ENCODE measurements at regions not wholly inside any gene's neighbourhood (a gene's known extent, or its start where the extent isn't known, plus 50 kb on each side); places are given as distances from the start of the nearest gene placed in this dataset.
"Not testable (repeated sequence)": the region's sequence is repeated elsewhere in the genome, so short reads cannot be mapped to it uniquely, and the experiment has no call there.

DNA sequence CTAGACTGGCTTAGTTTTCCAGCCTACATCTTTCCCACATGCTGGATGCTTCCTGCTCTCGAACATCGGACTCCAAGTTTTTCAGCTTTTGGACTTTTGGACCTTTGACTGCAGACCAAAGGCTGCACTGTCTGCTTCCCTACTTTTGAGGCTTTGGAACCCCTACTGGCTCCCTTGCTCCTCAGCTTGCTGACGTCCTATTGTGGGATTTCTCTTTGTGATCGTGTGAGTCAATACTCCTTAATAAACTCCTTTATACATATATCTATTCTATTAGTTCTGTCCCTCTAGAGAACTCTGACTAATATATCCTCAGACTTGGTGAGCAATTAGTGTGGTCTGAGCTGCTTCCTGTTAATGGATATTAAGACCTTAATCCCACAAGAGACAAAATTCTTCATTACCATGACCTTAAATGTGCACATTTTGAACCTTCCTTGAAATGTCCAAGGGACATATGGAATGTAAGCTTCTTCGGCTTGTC lies 752.9 kb downstream of the CDH18 start:
- Mint-ChIP-seq H3K9me3 (peaks cover 5% of the 10 kb centered on the region), H3K4me1 (no peaks in the 10 kb centered on the region), H3K27ac (no peak overlapping the region), H3K4me3 (no peak overlapping the region), H3K36me3 (ENCODE audit: low read depth) (no peaks in the 10 kb centered on the region), H3K27me3 (no peaks in the 10 kb centered on the region)
- no peak for ATAC-seq (replicated peaks)

DNA sequence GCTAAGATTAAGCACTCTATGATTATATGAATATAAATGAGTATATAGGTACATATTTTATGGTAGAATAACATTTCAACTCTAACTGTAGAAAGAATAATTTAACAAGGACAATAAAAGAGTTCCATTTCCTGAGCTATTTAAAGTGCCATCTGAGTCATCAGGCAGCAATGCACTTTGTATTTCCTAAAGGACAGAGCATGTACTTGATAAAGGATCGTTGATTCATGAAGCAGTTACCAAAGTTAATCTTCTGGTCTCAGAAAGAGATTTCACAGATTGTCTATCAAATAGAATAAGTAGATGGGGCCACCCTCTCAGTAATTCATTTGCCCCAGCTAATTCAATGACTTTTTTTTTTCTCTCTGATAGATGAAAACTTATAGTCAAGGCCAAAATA lies 747.8 kb downstream of the CDH18 start:
- H3K27me3 Mint-ChIP-seq, result no peaks in the 10 kb centered on the region
- H3K36me3 Mint-ChIP-seq (ENCODE audit: low read depth), result no peaks in the 10 kb centered on the region
- H3K27ac Mint-ChIP-seq, result no peak overlapping the region
- no peak overlapping the region for H3K4me3 Mint-ChIP-seq
- H3K9me3 Mint-ChIP-seq, result peaks cover 5% of the 10 kb centered on the region
- H3K4me1 Mint-ChIP-seq, result no peaks in the 10 kb centered on the region
- ATAC-seq (replicated peaks), result no peak

DNA sequence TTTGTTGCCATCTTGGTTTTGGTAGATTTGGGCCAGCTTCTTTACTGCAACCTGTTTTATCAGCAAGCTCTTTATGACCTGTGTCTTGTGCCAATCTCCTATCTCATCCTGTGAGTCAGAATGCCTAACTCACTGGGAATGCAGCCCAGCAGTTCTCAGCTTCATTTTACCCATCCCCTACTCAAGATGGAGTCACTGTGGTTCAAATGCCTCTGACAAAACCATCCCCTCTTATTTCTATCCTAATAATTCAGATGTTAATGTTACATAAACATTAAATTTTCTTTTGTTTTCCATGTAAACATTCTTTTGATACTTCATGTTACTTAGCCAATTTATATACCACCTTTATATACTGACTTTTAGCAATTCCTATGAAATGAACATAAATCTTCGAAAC lies 746.3 kb downstream of the CDH18 start:
- Mint-ChIP-seq H3K36me3 (ENCODE audit: low read depth) (no peaks in the 10 kb centered on the region), H3K4me1 (no peaks in the 10 kb centered on the region), H3K27ac (no peak overlapping the region), H3K27me3 (no peaks in the 10 kb centered on the region), H3K4me3 (no peak overlapping the region), H3K9me3 (peaks cover 10% of the 10 kb centered on the region)
- no peak for ATAC-seq (replicated peaks)

DNA sequence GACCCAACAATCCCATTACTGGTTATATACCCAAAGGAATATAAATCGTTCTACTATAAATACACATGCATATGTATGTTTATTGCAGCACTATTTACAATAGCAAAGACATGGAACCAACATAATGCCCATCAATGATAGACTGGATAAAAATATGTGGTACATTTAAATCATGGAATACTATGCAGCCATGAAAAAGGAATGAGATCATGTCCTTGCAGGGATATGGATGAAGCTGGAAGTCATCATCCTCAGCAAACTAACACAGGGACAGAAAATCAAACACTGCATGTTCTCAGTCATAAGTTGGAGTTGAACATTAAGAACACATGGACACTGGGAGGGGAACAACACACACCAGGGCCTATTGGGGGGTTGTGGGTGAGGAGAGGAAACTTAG lies 741.8 kb downstream of the CDH18 start:
- ATAC-seq (replicated peaks); H3K9me3 Mint-ChIP-seq: not testable (repeated sequence)

DNA sequence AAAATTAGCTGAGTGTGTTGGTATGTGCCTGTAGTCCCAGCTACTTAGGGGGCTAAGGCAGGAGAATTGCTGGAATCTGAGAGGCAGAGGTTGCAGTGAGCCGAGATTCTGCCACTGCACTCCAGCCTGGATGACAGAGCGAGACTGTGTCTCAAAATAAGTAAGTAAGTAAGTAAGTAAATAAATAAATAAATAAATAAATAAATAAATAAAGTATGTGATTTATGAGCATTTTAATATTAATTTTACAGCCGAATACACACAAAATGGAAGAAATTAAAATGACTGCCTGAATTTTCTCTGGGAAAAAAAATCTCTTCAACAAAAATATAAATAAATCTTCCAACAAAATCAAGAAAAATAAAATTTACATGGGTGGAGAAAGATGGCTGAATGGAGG lies 740.7 kb downstream of the CDH18 start:
- no peak overlapping the region for H3K4me3 Mint-ChIP-seq
- H3K9me3 Mint-ChIP-seq, result peaks cover 5% of the 10 kb centered on the region
- H3K27me3 Mint-ChIP-seq, result no peaks in the 10 kb centered on the region
- H3K36me3 Mint-ChIP-seq (ENCODE audit: low read depth), result no peaks in the 10 kb centered on the region
- ATAC-seq (replicated peaks), result no peak
- H3K4me1 Mint-ChIP-seq, result no peaks in the 10 kb centered on the region
- no peak overlapping the region for H3K27ac Mint-ChIP-seq

More for the DNA sequence above, 741.8 kb downstream of the CDH18 start:
- not testable (repeated sequence) for H3K4me1 Mint-ChIP-seq; H3K27ac Mint-ChIP-seq; H3K27me3 Mint-ChIP-seq; H3K36me3 Mint-ChIP-seq (ENCODE audit: low read depth); H3K4me3 Mint-ChIP-seq

DNA sequence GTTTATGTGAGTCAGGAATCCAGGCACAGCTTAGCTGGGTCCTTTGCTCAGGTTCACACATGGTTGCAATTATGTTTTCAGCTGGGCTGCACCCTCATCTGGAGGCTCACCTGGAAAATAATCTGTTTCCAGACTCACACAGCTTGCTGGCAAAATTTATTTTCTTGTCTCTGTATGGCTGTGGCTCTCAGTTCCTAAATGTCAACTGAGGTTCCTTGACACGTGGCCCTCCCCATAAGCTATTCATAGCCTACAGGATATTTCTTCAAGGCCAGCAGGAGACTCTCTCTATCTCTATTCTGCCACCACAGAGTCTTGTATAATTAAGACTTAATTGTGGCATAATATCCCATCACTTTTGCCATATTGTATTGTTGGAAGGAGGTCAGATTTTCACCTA lies 732.0 kb downstream of the CDH18 start:
- no peaks in the 10 kb centered on the region for H3K4me1 Mint-ChIP-seq
- ATAC-seq (replicated peaks), result no peak
- no peak overlapping the region for H3K27ac Mint-ChIP-seq
- H3K36me3 Mint-ChIP-seq (ENCODE audit: low read depth), result no peaks in the 10 kb centered on the region
- no peaks in the 10 kb centered on the region for H3K27me3 Mint-ChIP-seq
- no peak overlapping the region for H3K4me3 Mint-ChIP-seq
- peaks cover 18% of the 10 kb centered on the region for H3K9me3 Mint-ChIP-seq

DNA sequence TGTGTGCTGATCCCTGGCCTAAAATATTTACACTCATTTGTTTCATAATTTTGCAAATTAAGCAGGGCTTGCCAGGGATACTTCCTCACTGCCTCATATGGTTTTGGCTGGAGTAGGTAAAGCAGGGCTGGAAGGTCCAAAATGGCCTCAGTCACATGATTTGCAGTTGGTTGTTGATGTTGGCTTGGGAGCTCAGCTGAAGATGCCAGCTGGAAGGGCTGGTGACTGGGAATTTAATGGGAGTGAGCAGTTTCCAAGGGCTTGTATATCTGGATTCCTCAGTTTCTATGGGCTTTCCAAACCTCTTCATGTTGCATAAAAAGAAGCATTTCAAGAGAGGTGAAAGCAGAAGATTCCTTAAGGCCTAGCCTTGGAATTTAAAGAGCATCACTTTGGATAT lies 729.3 kb downstream of the CDH18 start:
- H3K27me3 Mint-ChIP-seq, result no peaks in the 10 kb centered on the region
- no peaks in the 10 kb centered on the region for H3K36me3 Mint-ChIP-seq (ENCODE audit: low read depth)
- H3K4me3 Mint-ChIP-seq, result no peak overlapping the region
- H3K9me3 Mint-ChIP-seq, result peaks cover 17% of the 10 kb centered on the region
- H3K27ac Mint-ChIP-seq, result no peak overlapping the region
- no peaks in the 10 kb centered on the region for H3K4me1 Mint-ChIP-seq
- ATAC-seq (replicated peaks), result no peak

DNA sequence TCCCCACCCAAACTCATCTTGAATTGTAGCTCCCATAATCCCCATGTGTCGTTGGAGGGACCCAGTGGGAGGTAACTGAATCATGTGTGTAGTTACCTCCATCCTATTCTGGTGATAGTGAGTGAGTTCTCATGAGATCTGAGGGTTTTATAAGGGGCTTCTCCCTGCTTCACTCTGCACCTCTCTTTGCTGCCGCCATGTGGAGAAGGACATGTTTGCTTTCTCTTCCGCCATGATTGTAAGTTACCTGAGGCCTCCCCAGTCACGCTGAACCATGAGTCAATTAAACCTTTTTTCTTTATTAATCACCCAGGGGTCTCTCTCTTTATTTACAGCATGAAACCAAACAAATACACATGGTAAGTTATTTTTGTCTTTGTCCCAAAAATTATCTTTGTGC lies 726.1 kb downstream of the CDH18 start:
- Mint-ChIP-seq H3K4me3 (no peak overlapping the region), H3K27me3 (no peaks in the 10 kb centered on the region)

DNA sequence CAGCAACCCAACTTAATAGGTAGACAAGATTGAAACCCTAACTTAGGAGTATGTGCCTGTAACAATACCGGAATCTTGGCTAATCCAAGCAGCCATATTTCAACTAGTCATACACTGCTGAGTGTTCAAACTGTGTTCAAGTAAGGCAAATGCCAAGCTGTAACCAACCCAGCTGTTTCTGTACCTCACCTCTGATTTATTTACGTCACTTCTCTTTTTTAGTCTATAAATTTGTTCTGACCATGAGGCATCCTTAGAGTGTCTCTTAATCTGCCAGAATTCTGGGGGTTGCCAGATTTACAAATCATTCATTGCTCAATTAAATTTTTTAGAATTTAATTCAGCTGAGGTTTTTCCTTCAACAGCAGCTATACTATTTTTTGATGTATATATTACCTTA lies 723.2 kb downstream of the CDH18 start:
- no peaks in the 10 kb centered on the region for H3K36me3 Mint-ChIP-seq (ENCODE audit: low read depth)
- ATAC-seq (replicated peaks), result no peak
- H3K9me3 Mint-ChIP-seq, result peaks cover 16% of the 10 kb centered on the region
- no peak overlapping the region for H3K4me3 Mint-ChIP-seq
- H3K27ac Mint-ChIP-seq, result no peak overlapping the region
- no peaks in the 10 kb centered on the region for H3K27me3 Mint-ChIP-seq
- H3K4me1 Mint-ChIP-seq, result no peaks in the 10 kb centered on the region

More for the DNA sequence above, 726.1 kb downstream of the CDH18 start:
- Mint-ChIP-seq H3K9me3 (peaks cover 17% of the 10 kb centered on the region), H3K27ac (no peak overlapping the region), H3K4me1 (no peaks in the 10 kb centered on the region), H3K36me3 (ENCODE audit: low read depth) (no peaks in the 10 kb centered on the region)
- no peak for ATAC-seq (replicated peaks)

DNA sequence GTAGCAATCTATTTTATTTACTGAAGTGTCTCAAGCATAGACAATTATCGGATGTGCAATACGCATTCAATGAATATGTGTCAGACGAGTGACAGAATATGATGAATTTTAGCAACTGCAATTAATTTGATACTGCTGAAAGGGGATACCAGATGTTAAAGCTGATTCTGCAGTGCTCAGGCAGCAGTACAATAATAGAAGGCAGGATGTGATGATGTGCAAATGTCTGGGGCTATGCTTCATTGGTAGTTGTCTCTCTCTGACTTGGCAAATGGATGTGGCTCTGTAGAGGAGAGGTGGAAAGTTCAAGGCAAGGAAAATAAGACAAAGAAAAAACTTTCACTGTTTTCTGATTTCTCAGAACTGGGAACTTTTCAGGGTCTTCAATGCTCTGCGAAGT lies 721.2 kb downstream of the CDH18 start:
- no peak overlapping the region for H3K27ac Mint-ChIP-seq
- H3K9me3 Mint-ChIP-seq, result peaks cover 10% of the 10 kb centered on the region
- ATAC-seq (replicated peaks), result no peak
- H3K4me3 Mint-ChIP-seq, result no peak overlapping the region
- H3K36me3 Mint-ChIP-seq (ENCODE audit: low read depth), result no peaks in the 10 kb centered on the region
- no peaks in the 10 kb centered on the region for H3K4me1 Mint-ChIP-seq
- H3K27me3 Mint-ChIP-seq, result no peaks in the 10 kb centered on the region

DNA sequence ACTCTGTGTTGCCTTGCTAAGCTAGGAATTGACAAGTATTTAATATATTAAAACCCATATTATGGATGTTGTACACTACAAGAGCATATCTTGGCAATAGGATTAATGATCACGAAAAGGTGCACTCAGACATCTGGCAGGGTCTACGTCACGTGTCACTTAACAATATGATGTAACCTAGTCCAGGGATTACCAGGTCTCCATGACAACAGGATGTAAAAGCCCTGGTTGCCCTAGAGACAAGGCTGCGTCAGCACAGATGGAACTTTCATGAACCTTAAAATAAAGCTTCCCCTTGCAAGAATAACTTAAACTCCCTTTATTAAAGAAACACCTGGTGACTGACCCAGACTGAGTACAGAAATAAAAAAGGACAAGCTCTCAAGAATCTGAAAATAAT lies 717.8 kb downstream of the CDH18 start:
- H3K36me3 Mint-ChIP-seq (ENCODE audit: low read depth), result no peaks in the 10 kb centered on the region
- H3K4me3 Mint-ChIP-seq, result no peak overlapping the region
- no peaks in the 10 kb centered on the region for H3K4me1 Mint-ChIP-seq
- peaks cover 7% of the 10 kb centered on the region for H3K9me3 Mint-ChIP-seq
- no peak for ATAC-seq (replicated peaks)
- H3K27me3 Mint-ChIP-seq, result no peaks in the 10 kb centered on the region
- no peak overlapping the region for H3K27ac Mint-ChIP-seq

DNA sequence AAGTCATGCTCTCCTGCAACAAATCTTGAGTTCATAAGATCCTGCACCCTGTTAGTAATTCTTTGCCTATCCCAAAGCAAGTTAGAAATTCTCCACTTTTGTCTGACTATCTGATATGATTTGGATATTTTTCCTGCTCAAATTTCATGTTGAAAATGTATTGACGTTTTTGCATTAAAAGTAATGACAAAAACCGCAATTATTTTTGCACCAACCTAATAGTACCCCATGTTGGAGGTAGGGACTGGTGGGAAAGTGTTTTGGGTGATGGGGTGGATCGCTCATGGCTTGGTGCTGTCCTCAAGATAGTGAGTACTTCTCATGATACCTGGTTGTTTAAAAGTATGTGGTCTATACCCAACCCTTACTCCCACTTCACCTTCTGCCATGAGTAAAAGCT lies 713.4 kb downstream of the CDH18 start:
- Mint-ChIP-seq H3K36me3 (ENCODE audit: low read depth) (no peaks in the 10 kb centered on the region), H3K4me1 (no peaks in the 10 kb centered on the region), H3K27ac (no peak overlapping the region), H3K27me3 (no peaks in the 10 kb centered on the region), H3K9me3 (no peaks in the 10 kb centered on the region), H3K4me3 (no peak overlapping the region)
- ATAC-seq (replicated peaks), result no peak

DNA sequence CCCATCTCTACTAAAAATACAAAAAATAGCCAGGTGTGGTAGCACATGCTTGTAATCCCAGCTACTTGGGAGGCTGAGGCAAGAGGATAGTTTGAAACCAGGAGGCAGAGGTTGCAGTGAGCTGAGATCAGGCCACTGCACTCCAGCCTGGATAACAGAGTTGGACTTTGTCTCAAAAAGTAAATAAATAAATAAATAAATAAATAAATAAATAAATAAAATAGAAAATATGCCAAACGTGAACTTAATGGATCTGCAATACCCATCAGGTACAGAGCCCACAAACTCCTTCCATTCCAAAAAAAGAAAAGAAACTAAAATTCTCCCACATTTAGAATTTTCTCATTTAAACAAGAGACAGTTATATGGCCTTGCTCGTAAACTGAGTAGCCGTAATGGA lies 702.7 kb downstream of the CDH18 start:
- no peaks in the 10 kb centered on the region for H3K36me3 Mint-ChIP-seq (ENCODE audit: low read depth)
- H3K27ac Mint-ChIP-seq, result no peak overlapping the region
- H3K27me3 Mint-ChIP-seq, result no peaks in the 10 kb centered on the region
- ATAC-seq (replicated peaks), result no peak
- no peak overlapping the region for H3K4me3 Mint-ChIP-seq
- peaks cover 27% of the 10 kb centered on the region for H3K9me3 Mint-ChIP-seq
- H3K4me1 Mint-ChIP-seq, result no peaks in the 10 kb centered on the region

DNA sequence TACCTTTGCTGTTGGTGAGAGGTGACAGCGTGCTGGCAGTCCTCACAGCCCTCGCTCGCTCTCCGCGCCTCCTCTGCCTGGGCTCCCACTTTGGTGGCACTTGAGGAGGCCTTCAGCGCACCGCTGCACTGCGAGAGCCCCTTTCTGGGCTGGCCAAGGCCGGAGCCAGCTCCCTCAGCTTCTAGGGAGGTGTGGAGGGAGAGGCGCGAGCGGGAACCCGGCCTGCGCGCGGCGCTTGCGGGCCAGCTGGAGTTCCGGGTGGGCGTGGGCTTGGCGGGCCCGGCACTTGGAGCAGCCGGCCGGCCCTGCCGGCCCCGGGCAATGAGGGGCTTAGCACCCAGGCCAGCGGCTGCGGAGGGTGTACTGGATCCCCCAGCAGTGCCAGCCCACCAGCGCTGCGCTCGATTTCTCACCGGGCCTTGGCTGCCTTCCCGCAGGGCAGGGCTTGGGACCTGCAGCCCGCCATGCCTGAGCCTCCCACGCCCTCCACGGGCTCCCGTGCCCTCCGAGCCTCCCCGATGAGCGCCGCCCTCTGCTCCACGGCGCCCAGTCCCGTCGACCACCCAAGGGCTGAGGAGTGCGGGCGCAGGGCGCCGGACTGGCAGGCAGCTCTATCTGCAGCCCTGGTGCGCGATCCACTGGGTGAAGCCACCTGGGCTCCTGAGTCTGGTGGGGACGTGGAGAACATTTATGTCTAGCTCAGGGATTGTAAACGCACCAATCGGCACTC lies 700.3 kb downstream of the CDH18 start:
- ATAC-seq (replicated peaks), result not testable (repeated sequence)

DNA sequence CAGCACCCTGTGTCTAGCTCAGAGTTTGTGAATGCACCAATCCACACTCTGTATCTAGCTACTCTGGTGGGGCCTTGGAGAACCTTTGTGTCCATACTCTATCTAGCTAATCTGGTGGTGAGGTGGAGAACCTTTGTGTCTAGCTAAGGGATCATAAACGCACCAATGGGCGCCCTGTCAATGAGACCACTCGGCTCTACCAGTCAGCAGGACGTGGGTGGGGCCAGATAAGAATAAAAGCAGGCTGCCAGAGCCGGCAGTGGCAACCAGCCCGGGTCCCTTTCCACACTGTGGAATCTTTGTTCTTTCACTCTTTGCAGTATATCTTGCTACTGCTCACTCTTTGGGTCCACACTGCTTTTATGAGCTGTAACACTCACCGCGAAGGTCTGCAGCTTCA lies 699.7 kb downstream of the CDH18 start:
- peaks cover 18% of the 10 kb centered on the region for H3K9me3 Mint-ChIP-seq
- not testable (repeated sequence) for H3K4me3 Mint-ChIP-seq; H3K36me3 Mint-ChIP-seq (ENCODE audit: low read depth); H3K4me1 Mint-ChIP-seq; ATAC-seq (replicated peaks); H3K27me3 Mint-ChIP-seq; H3K27ac Mint-ChIP-seq

More for the DNA sequence above, 700.3 kb downstream of the CDH18 start:
- not testable (repeated sequence) for H3K4me3 Mint-ChIP-seq; H3K4me1 Mint-ChIP-seq; H3K36me3 Mint-ChIP-seq (ENCODE audit: low read depth); H3K27ac Mint-ChIP-seq; H3K27me3 Mint-ChIP-seq
- peaks cover 24% of the 10 kb centered on the region for H3K9me3 Mint-ChIP-seq

DNA sequence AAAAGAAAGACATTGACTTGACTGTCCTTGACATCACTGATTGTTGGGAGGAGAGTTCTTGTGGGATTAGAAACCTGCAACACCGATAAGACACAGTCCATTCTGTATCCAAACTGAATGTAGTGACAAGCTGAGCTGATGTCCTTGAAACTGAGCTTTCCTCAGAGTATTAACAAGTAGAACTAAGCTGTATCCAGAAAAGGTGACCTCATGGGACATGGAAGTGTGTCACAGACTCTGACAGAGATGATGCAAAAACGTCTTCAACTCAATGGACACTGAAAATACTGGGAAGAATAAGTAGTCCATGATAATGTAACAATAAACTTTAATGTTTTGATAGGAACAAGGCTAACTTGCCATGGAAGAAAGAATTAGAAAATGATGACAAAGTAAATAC lies 690.1 kb downstream of the CDH18 start:
- H3K36me3 Mint-ChIP-seq (ENCODE audit: low read depth), result no peaks in the 10 kb centered on the region
- H3K4me3 Mint-ChIP-seq, result no peak overlapping the region
- no peaks in the 10 kb centered on the region for H3K4me1 Mint-ChIP-seq
- ATAC-seq (replicated peaks), result no peak
- H3K27me3 Mint-ChIP-seq, result no peaks in the 10 kb centered on the region
- no peak overlapping the region for H3K27ac Mint-ChIP-seq
- peaks cover 6% of the 10 kb centered on the region for H3K9me3 Mint-ChIP-seq

Measured in activated T-helper 17 cell treated with anti-CD3 and anti-CD28 coated beads, Interleukin-2, amount 50 U/mL, for 72 hours (primary cell).